Chondrocyte (in vitro differentiated cells): ENCODE measurements at regions not wholly inside any gene's neighbourhood (a gene's known extent, or its start where the extent isn't known, plus 50 kb on each side); places are given as distances from the start of the nearest gene placed in this dataset.

Experiments
- DNase-seq: peaks from one replicate; pipeline ENCODE4 v3.0.0; 2021; ENCODE audit warnings: mixed read lengths, low spot score
- H3K27ac Mint-ChIP-seq: one replicate; pipeline ENCODE4 v1.8.0; 2021; ENCODE audit warnings: mild to moderate bottlenecking, moderate library complexity, mixed read lengths; ENCODE audit not compliant: unreplicated experiment
- H3K27me3 Mint-ChIP-seq: 2 replicates; pipeline ENCODE4 v1.8.0; 2021; ENCODE audit warnings: low read depth, mixed read lengths
- H3K36me3 Mint-ChIP-seq: 2 replicates; pipeline ENCODE4 v1.8.0; 2021; ENCODE audit warnings: low read depth, mixed read lengths
- H3K4me1 Mint-ChIP-seq: 2 replicates; pipeline ENCODE4 v1.8.0; 2021; ENCODE audit warnings: low read depth, mild to moderate bottlenecking, mixed read lengths
- H3K4me3 Mint-ChIP-seq: one replicate; pipeline ENCODE4 v1.8.0; 2021; ENCODE audit warnings: mild to moderate bottlenecking, moderate library complexity, mixed read lengths; ENCODE audit not compliant: unreplicated experiment
- H3K9me3 Mint-ChIP-seq: 2 replicates; pipeline ENCODE4 v1.8.0; 2021; ENCODE audit warnings: low read depth, mixed read lengths
- TF ChIP-seq, protein P1 (sequence below): fragments of 200-600 bp; sonication (generic); IDR thresholded peaks from 2 replicates; pipeline ENCODE4 v1.5.0; 2021; ENCODE audit warnings: antibody characterized with exemption, mild to moderate bottlenecking, moderate library complexity

DNA sequence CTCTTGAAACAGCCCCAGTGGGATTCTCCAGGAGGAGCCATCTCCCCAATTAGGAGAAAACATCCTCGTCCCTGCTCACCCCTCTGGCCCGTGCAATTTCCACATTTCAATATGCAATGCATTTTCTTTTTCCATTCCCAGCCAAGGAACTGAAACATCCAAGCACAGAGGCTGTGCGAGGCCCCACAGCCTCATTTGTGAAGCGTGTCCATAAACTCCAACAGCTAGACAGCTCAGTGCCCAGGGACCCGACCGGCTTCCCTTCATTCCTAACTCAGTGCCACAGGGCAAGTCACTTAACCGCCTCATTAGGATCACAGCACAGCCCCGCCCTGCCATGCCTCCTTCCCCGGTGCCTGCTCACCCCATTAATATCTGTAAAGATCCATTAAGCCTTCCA, 204.2 kb upstream of the IGF1R start:
- DNase-seq: no peak
- TF ChIP-seq, protein P1, sequence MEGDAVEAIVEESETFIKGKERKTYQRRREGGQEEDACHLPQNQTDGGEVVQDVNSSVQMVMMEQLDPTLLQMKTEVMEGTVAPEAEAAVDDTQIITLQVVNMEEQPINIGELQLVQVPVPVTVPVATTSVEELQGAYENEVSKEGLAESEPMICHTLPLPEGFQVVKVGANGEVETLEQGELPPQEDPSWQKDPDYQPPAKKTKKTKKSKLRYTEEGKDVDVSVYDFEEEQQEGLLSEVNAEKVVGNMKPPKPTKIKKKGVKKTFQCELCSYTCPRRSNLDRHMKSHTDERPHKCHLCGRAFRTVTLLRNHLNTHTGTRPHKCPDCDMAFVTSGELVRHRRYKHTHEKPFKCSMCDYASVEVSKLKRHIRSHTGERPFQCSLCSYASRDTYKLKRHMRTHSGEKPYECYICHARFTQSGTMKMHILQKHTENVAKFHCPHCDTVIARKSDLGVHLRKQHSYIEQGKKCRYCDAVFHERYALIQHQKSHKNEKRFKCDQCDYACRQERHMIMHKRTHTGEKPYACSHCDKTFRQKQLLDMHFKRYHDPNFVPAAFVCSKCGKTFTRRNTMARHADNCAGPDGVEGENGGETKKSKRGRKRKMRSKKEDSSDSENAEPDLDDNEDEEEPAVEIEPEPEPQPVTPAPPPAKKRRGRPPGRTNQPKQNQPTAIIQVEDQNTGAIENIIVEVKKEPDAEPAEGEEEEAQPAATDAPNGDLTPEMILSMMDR: no peak
- H3K9me3 Mint-ChIP-seq: peaks cover 9% of the 10 kb centered on the region
- H3K4me3 Mint-ChIP-seq: no peak overlapping the region
- peaks cover 16% of the 10 kb centered on the region for H3K4me1 Mint-ChIP-seq
- H3K36me3 Mint-ChIP-seq: peaks cover 1% of the 10 kb centered on the region
- peaks cover 27% of the 10 kb centered on the region for H3K27me3 Mint-ChIP-seq
- H3K27ac Mint-ChIP-seq: no peak overlapping the region

DNA sequence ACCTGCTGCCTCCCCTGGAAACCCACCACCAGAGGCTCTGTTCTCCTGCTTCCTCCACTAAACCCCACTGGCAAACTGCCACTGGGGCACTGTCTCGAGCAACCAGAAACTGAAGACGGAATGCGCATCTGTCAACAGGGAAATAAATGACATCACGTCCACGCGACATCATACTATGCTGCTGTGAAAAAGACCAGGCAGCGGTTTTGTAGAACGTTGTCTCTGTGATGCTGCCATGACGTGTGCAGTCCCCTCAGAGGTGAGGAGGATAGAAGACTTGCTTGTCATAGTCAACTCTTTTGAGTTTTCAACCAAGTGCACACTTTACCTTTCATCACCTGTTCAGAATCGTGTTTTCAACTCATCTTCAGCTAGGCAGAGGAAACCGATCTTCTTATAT, 203.0 kb upstream of the IGF1R start:
- Mint-ChIP-seq H3K27ac (no peak overlapping the region), H3K27me3 (peaks cover 30% of the 10 kb centered on the region), H3K36me3 (peaks cover 1% of the 10 kb centered on the region), H3K4me1 (peaks cover 16% of the 10 kb centered on the region), H3K9me3 (peaks cover 9% of the 10 kb centered on the region), H3K4me3 (no peak overlapping the region)
- DNase-seq: no peak
- TF ChIP-seq, protein P1: no peak

DNA sequence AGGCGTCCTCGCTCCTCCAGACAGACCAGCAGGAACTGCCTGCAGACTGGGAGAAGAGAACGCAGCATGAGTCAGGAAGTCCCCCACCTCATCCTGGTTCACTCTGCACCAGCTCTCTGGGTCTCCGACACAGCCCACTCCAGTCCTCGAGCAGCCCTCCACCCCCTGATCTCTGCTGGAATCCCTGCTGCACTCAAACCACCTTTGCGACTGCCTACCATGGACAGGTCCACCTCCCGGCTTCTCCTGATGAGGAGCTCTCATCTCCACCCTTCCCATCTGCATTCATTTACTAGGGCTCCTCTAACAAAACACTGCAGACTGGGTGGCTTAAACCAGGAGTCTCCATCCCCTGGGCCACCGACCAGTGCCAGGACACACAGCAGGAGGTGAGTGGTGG, 202.3 kb upstream of the IGF1R start:
- TF ChIP-seq, protein P1: no peak
- H3K9me3 Mint-ChIP-seq: peaks cover 9% of the 10 kb centered on the region
- H3K4me3 Mint-ChIP-seq: no peak overlapping the region
- H3K36me3 Mint-ChIP-seq: peaks cover 1% of the 10 kb centered on the region
- DNase-seq: no peak
- peaks cover 32% of the 10 kb centered on the region for H3K27me3 Mint-ChIP-seq
- H3K4me1 Mint-ChIP-seq: peaks cover 16% of the 10 kb centered on the region
- no peak overlapping the region for H3K27ac Mint-ChIP-seq

DNA sequence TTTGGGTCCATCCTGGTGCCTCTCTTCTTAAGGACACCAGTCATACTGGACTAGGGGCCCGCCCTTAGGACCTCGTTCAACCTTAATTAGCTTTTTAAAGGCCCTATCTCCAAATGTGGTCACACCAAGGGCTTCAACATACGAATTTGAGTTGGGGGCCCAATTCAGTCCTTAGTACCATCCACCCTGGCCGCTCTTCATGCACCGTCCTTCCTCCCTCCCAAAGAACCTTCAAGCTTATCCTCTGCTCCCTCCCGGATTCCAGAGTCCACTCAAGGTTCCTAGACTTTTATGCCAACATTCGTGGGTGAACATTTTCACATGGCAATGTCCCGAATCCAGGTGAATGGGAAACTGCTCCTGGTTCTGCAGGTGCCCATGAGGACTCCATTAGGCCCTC, 201.3 kb upstream of the IGF1R start:
- no peak overlapping the region for H3K27ac Mint-ChIP-seq
- TF ChIP-seq, protein P1: no peak
- H3K4me3 Mint-ChIP-seq: no peak overlapping the region
- peaks cover 1% of the 10 kb centered on the region for H3K36me3 Mint-ChIP-seq
- H3K4me1 Mint-ChIP-seq: peaks cover 16% of the 10 kb centered on the region
- DNase-seq: no peak
- H3K9me3 Mint-ChIP-seq: peaks cover 9% of the 10 kb centered on the region
- H3K27me3 Mint-ChIP-seq: peaks cover 34% of the 10 kb centered on the region

DNA sequence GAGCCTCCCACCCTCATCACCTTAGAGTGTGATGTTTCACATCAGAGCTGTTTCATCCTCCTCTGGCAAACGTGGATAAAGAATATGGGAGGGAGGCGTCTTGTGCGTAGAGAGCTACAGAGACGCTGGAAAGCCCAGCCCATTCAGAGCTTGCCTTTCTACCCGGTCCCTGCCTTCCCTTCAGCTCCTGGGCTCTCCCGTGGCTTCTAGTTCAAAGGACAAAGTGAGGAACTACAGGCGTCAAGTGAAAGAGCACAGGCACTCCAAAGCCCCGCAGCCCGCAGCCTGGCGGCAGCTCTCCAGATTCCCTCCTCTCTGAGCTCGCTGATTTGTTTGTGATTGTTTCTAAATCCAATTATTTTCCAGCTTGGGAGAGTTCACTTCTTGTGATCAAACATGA, 197.1 kb upstream of the IGF1R start:
- peaks cover 5% of the 10 kb centered on the region for H3K4me1 Mint-ChIP-seq
- peaks cover 25% of the 10 kb centered on the region for H3K27me3 Mint-ChIP-seq
- DNase-seq: no peak
- no peak overlapping the region for H3K4me3 Mint-ChIP-seq
- peaks cover 9% of the 10 kb centered on the region for H3K9me3 Mint-ChIP-seq
- H3K36me3 Mint-ChIP-seq: peaks cover under 1% of the 10 kb centered on the region
- TF ChIP-seq, protein P1: no peak
- no peak overlapping the region for H3K27ac Mint-ChIP-seq
